HCEC 1CT (cell line): ENCODE measurements at regions not wholly inside any gene's neighbourhood (a gene's known extent, or its start where the extent isn't known, plus 50 kb on each side); places are given as distances from the start of the nearest gene placed in this dataset.
A peak's percentile ranks its signal among the peaks of the same experiment; 100 is the strongest.

Experiments
- DNase-seq: peaks from one replicate; pipeline ENCODE4 v3.0.0-alpha.2; 2017

DNA sequence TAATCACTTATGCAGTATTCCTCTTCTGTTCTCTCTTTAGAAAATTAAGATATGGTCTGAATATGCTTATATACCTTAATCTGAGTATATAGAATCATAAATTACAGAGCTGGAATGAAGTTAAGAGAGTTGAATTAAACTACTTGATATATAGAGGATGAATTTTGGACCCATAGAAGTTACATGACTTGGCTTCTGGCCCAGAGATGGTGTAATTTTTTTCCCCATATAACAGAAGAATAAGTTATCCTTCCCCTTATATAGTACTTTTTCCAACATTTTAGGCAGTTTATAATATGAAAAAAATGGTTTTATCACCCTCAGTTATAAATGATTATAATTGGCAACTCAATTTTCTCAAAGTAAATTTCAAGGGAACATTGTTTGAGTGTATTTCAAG lies 616.3 kb downstream of the TBC1D4 start:
- no peak for DNase-seq

DNA sequence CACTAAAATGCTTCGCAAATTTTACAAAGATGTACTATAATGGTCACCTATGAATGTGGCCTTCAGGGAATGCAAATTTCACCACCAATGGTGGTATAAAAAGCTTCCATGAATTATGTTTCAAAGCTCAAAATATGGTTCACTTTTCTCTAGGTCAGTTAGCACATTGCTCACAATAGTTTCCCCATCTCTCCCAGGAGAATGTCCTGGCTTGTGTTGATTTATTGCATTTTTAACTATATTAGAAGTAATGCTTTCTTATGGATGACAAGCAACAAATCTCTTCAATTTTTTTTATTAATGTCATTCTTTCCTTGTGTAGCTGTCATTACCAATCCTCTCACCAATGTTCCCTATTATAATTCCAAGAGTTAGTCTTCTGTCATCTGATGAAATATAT lies 621.2 kb downstream of the TBC1D4 start:
- no peak for DNase-seq

DNA sequence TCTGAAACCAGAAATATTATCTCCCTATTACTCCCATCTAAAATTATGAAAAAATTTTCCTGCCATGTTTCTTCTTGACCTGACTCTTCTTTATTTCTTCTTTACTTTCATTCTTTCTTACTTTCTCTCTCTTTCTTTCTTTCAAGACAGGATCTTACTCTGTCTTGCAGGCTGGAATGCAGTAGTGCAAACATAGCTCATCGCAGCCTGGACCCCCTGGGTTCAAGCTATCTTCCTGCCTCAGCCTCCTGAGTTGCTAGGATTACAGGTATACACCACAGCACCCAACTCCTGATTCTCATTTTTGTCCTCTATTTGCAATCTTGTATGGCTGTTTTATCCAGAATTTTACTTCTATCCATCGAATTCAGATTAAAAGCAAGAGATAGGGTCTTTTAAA lies 631.1 kb downstream of the TBC1D4 start:
- DNase-seq, result no peak

DNA sequence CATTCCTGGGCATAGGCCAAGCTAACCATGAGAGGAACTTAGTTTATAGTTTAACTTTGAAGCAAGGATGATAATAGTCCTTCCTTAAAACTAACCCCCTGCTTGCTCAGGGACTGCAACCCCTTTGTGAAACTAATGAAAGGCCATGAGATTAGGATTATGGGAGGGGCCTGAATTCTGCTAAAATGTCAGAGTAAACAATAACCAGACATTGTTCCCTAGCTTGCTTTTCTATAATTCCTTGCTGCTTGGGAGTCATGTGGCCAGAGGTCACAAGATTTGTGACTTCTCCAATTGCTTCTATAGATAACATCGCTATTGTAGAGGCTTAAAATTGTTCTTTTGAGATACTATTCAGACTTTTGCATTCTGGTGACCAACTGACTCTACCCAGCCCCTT lies 634.0 kb downstream of the TBC1D4 start:
- no peak for DNase-seq

DNA sequence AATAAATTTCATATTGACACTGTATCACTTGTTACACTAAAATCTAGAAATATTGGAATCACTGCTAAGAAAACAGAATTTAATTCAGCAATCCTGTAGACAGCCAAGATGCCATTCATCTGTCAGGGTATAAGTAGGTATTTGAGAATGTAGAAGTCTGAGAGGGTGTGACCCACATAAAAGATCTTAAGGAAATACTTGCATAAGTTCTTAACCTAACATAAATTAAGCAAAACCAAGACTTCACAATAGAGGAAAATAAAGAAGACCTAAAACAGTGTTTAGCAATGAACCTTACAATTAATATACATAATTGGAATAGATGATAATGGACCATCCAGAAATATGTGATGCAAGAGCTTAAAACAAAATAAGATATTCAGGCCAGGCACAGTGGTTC lies 636.2 kb downstream of the TBC1D4 start:
- DNase-seq, result no peak

DNA sequence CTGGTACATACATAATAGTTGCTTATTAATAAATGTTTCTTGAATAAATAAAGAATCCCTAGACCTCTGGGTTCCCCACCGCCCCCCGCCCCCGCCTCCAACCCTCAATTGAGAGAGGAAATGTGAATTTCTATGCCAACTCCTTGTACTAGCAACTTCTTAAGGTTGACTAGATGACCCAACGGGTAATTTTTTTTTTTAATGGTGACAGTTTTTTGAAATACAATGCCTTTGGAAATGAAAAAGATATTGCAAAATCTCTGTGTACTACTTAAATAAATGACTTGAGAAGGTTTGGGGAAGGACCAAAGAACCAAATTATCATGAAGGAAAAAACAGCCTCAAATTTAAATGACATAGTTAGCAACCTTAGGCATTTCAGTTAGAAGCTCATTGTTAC lies 640.3 kb downstream of the TBC1D4 start:
- no peak for DNase-seq

DNA sequence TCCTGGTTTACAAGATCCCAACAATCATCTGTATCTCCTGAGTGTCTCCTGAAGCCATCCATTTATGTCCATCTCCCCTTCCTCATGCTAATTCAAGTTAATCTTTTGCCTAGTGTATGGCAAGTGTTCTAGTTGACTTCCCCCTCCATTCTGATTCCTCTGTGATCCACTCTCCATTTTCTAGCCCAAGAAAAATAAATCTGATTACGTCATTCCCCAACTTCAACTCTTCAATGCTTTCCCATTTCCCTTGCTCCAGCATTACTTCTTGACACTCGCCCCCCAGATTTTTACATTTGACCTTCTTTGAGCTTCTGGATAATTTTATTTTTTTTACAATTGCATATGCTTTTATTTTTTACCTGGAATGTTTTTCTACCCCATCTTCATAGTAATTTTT lies 640.8 kb downstream of the TBC1D4 start:
- no peak for DNase-seq

DNA sequence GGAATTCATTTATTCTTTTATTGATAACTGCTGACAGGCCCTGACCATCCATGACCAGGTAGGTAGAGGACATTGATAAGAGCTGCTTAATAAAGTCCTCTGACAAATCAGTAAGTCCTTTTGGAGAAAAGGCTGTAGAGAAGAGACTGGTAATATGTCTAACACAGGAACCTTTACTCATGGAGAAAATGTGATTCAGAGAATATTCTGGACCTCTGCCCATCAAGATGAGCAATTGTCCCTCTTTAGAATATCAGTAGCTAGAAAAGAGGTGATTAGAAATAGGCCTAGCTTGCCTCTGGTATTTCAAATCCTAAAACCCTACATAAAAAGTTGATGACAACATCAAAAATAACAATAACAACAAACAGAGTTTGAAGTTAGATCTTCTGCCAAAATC lies 642.3 kb downstream of the TBC1D4 start:
- DNase-seq, result peak; percentile 23

DNA sequence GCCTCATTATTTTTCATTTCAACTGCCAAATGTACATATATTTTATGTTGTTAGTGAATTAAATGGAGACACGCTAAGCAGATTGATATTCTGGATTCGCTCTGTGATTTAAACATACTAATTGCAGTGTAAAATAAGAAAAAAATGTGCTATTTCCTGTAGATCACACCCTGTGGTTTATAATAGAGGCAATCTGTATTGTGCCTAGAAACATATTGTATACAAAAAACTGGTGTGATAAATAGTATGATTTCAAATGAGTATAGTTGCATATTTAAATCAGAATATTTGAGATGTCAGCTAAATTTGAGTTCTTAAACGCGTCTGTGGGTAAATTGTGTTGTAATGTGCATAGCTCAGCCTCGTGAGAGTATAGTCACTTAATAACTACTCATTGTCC lies 643.9 kb downstream of the TBC1D4 start:
- no peak for DNase-seq

DNA sequence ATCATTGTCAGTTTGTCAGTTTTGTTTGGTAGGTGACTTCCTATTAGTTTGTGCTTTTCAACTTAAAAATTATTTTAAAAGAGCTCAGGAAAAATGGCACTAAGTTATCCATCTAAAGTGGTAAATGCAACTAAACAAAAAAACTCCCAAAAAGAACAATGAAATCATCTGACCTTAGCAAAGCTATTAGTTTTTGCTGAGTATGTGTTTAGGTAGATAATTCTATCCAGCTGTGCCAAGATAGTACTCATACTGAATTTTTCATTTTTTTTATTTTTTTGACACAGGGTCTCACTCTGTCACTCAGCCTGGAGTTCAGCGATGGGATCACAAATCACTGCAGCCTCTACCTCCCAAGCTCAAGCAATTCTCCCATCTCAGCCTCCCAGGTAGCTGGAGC lies 645.3 kb downstream of the TBC1D4 start:
- no peak for DNase-seq

DNA sequence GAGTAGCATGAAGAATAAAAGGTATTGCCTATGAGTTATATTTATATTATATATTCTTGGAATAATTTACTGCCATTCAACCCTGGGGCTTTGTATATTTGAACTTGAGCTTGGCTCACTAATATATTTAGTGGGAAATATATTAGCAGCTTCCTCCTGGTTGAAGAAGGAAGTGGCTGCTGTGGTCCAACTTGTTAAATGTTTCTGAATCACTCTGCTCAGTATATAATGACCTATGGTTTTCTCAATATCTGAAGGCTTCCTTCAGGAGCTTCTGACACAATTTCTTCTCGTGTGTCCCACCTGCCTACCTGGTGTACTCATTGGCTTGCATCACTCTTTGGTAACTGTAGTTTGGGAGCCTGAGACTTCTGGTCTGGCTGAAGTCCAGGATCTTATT lies 646.4 kb downstream of the TBC1D4 start:
- no peak for DNase-seq

DNA sequence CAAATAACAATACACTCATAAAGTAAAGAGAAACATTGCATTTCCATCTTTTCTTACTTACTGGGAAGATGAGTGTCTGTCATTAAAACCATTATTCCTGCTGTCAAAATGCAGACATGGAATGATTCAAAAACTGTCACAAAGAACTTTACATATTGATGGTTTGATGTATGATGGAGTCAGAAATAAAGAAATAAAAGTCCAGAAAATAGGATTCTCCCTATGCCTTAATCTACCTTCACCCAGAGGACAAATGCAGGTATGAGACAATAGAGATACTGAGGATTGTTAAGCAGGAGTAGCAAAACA lies 656.1 kb downstream of the TBC1D4 start:
- DNase-seq, result no peak

DNA sequence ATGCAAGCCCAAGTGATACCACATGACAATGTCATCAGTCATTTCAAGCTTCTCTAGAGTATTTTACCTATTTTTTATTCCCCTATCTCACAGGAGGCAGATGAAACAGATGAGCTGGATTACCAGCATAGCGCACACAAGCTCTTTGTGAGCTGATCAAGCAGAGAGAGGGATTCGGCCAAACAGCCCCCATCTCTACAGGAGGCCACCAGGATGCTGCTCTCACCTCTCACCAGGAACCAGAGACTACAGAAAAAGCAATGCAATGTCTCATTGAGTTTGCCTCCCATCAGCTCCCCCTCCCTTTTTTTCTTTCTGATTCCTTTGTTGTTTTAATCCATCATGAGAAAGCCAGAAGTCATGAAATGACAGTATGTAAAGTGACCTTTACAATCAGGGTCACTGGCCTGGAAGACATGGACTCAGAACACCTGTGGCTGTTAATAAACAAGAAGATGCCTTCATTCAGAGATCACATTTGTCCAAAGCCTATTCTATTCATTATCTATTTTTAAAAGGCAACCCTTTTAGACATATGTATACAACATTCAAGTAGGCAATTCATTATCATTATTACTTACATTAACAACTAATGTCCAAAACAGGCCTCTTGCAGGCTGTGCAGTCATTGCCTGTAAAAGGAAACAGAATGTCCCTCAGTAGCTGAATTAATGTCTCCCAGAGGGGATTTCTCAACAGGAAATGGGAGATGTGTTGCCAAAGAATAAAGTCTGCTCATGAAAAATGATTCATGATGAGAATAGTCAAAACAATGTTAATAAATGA lies 656.6 kb downstream of the TBC1D4 start:
- DNase-seq, result peak; percentile 88

DNA sequence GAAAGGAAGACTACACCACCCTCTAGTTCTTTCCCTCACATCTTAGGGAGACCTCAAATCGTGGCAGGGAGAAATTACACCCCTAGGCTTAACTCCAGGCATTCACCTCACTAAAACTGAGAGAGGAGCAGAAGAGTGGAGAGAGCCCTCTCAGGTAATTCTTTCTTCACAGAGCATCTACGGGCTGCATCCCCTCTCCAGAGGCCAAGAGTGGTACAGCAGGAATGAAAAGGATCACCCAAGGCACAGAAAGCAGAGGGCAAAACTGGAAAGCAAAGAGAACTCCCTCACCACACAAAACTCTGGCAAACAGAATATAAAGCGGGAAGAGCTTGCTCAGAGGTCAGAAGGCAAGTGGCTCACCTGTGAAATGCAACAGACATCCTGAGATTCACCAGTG lies 661.2 kb downstream of the TBC1D4 start:
- no peak for DNase-seq

DNA sequence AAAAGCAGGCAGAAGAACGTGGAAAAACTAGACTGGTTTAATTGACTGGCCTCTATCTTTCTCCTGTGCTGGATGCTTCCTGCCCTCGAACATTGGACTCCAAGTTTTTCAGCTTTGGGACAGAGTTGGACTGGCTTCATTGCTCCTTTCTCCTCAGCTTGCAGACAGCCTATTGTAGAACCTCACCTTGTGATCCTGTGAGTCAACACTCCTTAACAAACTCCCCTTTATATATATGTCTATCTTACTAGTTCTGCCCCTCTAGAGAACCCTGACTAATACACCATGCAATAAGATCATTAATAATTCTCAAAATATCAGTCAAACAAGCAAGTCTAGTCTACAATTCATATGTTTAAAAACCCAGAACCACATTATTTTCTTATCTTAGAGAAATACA lies 662.4 kb downstream of the TBC1D4 start:
- no peak for DNase-seq

DNA sequence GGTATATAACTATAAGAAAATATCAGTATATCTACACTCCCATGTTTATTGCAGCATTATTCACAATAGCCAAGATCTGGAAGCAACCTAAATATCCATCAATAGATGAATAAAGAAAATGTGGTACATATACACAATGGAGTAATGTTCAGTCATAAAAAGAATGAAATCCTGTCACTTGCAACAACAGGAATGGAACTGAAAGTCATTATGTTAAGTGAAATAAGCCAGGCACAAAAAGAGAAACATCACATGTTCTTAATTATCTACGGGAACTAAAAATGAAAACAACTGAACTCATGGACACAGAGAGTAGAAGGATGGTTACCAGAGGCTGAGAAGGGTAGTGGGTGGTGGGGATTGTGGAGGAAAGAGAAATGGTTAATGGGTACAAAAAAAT lies 665.2 kb downstream of the TBC1D4 start:
- no peak for DNase-seq

DNA sequence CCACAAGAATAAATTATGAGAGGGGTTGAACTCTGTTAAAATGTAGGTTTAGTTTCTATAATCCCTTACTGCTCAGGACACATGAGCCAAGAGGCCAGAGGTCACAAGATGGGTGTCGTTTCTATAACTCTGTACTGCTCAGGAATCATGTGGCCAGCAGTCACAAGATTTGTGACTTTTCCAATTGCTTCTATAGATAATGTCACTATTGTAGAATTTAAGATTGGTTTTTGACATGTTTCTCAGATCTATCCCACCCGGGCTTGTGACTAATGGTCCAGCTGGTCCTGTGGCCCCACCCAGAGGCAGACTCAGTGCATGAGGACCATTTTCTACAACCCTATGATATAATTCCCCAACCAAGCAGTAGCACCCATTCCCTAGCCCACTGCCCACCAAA lies 662.0 kb upstream of the KLF12 start:
- DNase-seq, result no peak

DNA sequence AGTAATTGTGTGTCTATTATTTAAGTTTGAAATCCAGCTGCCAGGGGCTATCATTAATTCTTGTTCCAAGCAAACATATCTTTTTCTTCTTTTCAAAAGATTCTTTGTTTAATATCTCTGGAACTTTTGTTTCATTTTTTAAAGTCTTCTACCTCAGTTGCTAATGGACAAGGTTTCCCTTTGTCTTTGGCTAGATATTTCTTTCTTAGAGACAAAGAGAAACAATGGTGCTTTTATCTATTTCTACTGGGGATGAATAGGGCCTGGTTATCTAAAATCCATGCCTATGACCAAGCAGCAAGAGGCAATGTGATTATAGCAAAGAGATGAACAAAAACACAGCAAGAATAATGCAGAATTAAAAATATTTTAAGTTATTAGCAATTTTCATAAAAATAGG lies 661.3 kb upstream of the KLF12 start:
- DNase-seq, result no peak

DNA sequence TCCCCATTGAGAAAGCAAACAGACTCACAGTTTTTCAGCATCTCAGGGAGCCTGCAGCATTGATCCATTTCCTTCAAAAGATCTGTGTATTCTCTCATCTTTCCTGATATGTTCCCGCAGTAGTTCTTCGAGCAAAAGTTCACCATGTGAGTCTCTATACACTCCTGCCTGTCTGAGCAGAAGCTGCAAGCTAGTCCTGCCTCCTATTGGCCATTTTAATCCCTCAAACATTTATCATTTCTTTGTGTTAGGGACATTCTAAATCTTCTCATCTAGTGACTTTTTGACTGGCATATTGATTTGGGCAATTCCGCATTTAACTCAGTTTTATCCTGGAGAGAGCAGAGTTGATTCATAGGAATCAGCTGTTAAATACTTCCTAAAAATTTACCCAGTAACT lies 660.4 kb upstream of the KLF12 start:
- DNase-seq, result no peak

DNA sequence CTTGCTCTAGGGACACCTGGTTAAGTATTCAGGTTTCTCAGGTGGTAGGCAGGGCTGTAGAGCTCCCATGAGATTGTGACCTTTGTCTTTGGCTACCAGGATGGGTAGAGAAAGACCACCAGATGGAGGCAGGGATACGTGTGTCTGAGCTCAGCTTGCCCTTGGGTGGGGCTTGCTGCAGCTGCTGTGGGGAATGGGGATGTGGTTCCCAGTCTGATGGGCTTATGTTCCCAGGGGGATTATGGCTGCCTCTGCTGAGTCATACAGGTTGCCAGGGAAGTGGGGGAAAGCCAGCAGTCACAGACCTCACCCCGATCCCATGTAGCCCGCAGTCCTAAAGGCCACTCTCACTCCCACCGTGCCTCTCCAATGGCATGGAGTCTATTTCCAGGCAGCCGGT lies 659.9 kb upstream of the KLF12 start:
- no peak for DNase-seq

DNA sequence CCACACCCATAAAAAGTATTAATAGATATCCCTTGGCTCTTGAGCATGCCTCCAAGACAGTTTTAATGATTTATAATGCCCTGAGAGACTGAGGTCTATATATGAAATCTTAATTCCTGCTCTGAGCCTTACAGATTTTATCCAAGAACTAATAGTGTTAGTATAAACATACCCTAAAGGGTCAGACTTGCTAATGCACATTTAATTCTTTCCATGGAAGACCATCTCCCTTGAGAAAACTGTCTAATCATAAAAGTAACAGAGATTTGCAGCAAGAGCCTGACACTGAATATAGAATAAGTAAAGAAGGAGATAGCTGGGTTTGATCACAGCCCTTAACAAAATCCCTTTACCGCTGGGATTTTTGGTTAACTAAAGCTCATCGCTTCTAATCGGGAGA lies 650.8 kb upstream of the KLF12 start:
- DNase-seq, result no peak

DNA sequence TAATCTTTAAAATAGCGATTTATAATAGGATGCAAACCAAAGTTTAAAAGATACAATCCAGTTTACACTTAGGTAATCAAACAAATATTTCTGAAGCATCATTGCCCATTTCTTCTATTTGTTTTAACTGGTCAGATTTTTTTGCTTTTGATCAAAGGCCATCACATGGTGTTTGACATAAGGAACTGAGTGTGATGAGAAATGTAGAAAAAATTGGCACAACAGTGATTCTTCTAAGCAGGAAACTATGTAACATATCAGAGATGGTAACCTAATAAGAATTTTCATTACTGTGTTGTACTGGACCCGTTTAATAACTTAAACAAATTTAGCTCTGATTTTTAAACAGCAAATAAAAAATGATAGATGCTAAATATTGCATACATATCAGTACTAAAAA lies 644.7 kb upstream of the KLF12 start:
- DNase-seq, result no peak

DNA sequence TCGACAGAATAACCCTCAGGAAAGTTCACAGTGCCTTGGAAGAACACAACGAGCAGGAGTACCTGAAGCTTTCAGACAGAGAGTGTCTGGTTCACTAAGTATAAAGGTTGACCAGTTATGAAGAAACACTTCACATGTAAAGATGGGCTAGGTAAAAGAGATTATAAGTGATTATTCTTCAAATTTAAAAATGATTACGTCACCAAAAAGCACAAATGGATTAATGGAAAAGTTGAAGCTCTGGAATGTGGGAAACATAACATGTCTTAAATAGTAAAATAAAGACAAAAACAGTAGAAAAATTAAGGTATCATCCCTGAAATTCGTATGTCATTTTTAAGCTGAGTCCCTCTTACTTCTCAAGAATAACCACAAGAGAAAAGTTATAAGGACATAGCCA lies 643.9 kb upstream of the KLF12 start:
- DNase-seq, result no peak

DNA sequence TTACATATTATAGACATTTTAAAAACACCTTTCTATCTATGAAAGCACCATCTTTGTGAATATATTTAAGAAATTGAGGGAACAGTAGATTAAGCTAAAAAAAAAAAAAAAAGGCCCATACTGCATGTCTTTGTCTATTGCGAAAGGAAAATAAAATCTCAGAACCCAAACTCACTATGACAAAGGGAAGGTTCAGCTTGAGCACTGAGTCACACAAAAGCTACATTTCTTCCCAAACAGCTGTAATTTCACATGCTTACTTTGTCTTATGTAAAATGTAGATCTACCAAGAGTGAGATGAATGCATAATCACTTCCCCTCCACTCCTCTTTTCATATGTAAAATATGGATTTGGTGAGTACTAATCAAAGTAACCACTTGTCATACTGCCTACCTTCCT lies 640.1 kb upstream of the KLF12 start:
- peak; percentile 73 for DNase-seq

DNA sequence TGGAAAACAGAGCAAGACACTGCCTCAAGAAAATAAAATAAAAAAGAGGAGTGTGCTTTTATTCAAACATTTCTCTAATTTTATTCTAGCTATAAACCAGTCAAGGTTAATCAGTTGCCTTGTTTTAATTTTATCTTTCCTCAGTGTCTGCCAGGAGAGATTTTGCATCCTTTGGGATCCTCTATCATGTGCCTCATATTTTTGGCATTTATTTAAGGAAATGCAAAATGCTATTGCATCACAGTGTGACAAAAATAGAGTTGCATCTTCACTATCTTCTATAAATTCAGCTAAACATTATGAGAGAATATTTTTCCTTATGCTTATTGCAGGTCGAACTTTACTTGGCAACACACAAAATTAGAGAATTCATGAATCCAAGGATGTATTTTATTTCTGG lies 639.0 kb upstream of the KLF12 start:
- no peak for DNase-seq

DNA sequence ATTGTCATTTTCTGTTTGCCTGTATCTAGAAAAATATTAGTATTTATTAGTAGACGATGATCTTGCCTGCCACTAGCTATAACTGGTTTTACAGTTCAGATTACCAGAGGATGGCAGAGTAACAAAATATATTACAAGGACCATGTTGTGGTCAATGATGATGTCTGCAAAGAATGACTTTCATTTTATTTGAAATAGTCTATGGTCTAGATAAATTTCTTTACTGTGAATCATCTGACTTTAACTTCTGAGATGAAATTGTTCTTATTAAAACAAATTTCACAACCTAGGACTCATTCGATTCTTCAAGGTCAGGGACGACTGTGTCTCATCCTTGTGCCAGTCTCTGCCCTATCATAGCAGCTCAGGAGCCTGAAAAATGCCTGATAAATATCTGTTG lies 637.8 kb upstream of the KLF12 start:
- peak; percentile 93 for DNase-seq
